ENCODE measurements at regions not wholly inside any gene's neighbourhood (a gene's known extent, or its start where the extent isn't known, plus 50 kb on each side); places are given as distances from the start of the nearest gene placed in this dataset.

GRCh38 chr13:107067381-107067780 is 499.4 kb upstream of the ARGLU1 start:
- Histone ChIP-seq H3K4me3 (ENCODE audit: low read depth, low read length) (no peak overlapping the region), H3K9me3 (ENCODE audit: control insufficient read depth, insufficient read depth, low read depth, low read length) (no peaks in the 10 kb centered on the region), H3K4me1 (ENCODE audit: control insufficient read depth, insufficient read depth, low read length) (no peaks in the 10 kb centered on the region), H3K27ac (ENCODE audit: extremely low read depth, low read depth, low read length) (no peak overlapping the region), H3K36me3 (ENCODE audit: control insufficient read depth in 2 of 2, insufficient read depth in 1 of 2, low read length in 2 of 2) (no peaks in the 10 kb centered on the region)
- no peak for TF ChIP-seq KLF17 (tag by site-specific recombination; IDR thresholded peaks at IDR 0.05)
- no peak for TF ChIP-seq ZNF184 (tag by site-specific recombination; IDR thresholded peaks at IDR 0.05)
- TF ChIP-seq ZNF473 (tag by site-specific recombination; IDR thresholded peaks at IDR 0.05) = no peak
- no peak for TF ChIP-seq PRDM2 (tag by site-specific recombination; IDR thresholded peaks at IDR 0.05; ENCODE audit: borderline replicate concordance)
- TF ChIP-seq ZNF23 (tag by site-specific recombination; IDR thresholded peaks at IDR 0.05; ENCODE audit: borderline replicate concordance) = no peak
- no peak for TF ChIP-seq ZNF843 (tag by site-specific recombination; IDR thresholded peaks at IDR 0.05)
- no peak for TF ChIP-seq ZIC2 (tag by site-specific recombination; IDR thresholded peaks at IDR 0.05)
- no peak for TF ChIP-seq ZNF433 (tag by site-specific recombination; IDR thresholded peaks at IDR 0.05; ENCODE audit: low read depth)
- TF ChIP-seq KLF1 (tag by site-specific recombination; IDR thresholded peaks at IDR 0.05) = no peak
- no peak for TF ChIP-seq BCL6B (tag by site-specific recombination; IDR thresholded peaks at IDR 0.05)
- TF ChIP-seq PRDM4 (tag by site-specific recombination; IDR thresholded peaks at IDR 0.05) = no peak
- no peak for TF ChIP-seq FEZF1 (tag by site-specific recombination; IDR thresholded peaks at IDR 0.05)
- no peak for TF ChIP-seq ZNF311 (tag by site-specific recombination; IDR thresholded peaks at IDR 0.05; ENCODE audit: borderline replicate concordance)
- CTCF ChIA-PET = no interaction called here
- POLR2A ChIA-PET = no interaction called here

- Histone ChIP-seq H3K4me1 (ENCODE audit: control insufficient read depth, insufficient read depth, low read length) (no peaks in the 10 kb centered on the region), H3K36me3 (ENCODE audit: control insufficient read depth in 2 of 2, insufficient read depth in 1 of 2, low read length in 2 of 2) (no peaks in the 10 kb centered on the region), H3K4me3 (ENCODE audit: low read depth, low read length) (no peak overlapping the region), H3K27ac (ENCODE audit: extremely low read depth, low read depth, low read length) (no peak overlapping the region), H3K9me3 (ENCODE audit: control insufficient read depth, insufficient read depth, low read depth, low read length) (no peaks in the 10 kb centered on the region)
- ChIA-PET CTCF (no interaction called here), POLR2A (no interaction called here)
- TF ChIP-seq MYNN (tag by site-specific recombination; IDR thresholded peaks at IDR 0.05; ENCODE audit: borderline replicate concordance) (no peak), ZNF202 (tag by site-specific recombination; IDR thresholded peaks at IDR 0.05; ENCODE audit: borderline replicate concordance) (no peak), GLI2 (tag by site-specific recombination; IDR thresholded peaks at IDR 0.05; ENCODE audit: borderline replicate concordance, low read depth) (no peak), ZSCAN18 (tag by site-specific recombination; IDR thresholded peaks at IDR 0.05) (no peak), GLIS2 (tag by site-specific recombination; IDR thresholded peaks at IDR 0.05) (no peak), SP7 (tag by site-specific recombination; IDR thresholded peaks at IDR 0.05) (no peak), ZNF19 (tag by site-specific recombination; IDR thresholded peaks at IDR 0.05; ENCODE audit: low read depth) (no peak), ZNF280C (tag by site-specific recombination; IDR thresholded peaks at IDR 0.05) (no peak), ZNF239 (tag by site-specific recombination; IDR thresholded peaks at IDR 0.05) (no peak)
Measured at GRCh38 chr13:107066355-107066754, 498.4 kb upstream of the ARGLU1 start.
